CD4-positive, alpha-beta T cell treated with Interleukin-17A for 4 hours (primary cell): ENCODE measurements at regions not wholly inside any gene's neighbourhood (a gene's known extent, or its start where the extent isn't known, plus 50 kb on each side); places are given as distances from the start of the nearest gene placed in this dataset.
"Not testable (repeated sequence)": the region's sequence is repeated elsewhere in the genome, so short reads cannot be mapped to it uniquely, and the experiment has no call there.

Experiments used
- DNase-seq: peaks from one replicate; pipeline ENCODE4 v3.0.0-alpha.2; 2020; ENCODE audit warnings: mixed read lengths

- DNase-seq, result no peak
Observed at GRCh38 chr6:145087034-145087433, 648.3 kb downstream of the EPM2A start.

- DNase-seq, result no peak
Observed at GRCh38 chr6:145090801-145091585, 644.3 kb downstream of the EPM2A start.

GRCh38 chr6:145091586-145092142, 643.7 kb downstream of the EPM2A start:
- no peak for DNase-seq

- DNase-seq, result no peak
Observed at GRCh38 chr6:145092554-145092953, 642.8 kb downstream of the EPM2A start.

GRCh38 chr6:145093226-145093625, 642.1 kb downstream of the EPM2A start:
- no peak for DNase-seq

- DNase-seq, result no peak
Observed at GRCh38 chr6:145096846-145097245, 638.5 kb downstream of the EPM2A start.

GRCh38 chr6:145098127-145098526, 637.2 kb downstream of the EPM2A start:
- DNase-seq, result not testable (repeated sequence)

- DNase-seq, result no peak
Observed at GRCh38 chr6:145099713-145100112, 635.6 kb downstream of the EPM2A start.

- no peak for DNase-seq
Observed at GRCh38 chr6:145110109-145110508, 625.2 kb downstream of the EPM2A start.

GRCh38 chr6:145111407-145111806, 623.9 kb downstream of the EPM2A start:
- DNase-seq, result not testable (repeated sequence)

GRCh38 chr6:145112711-145113148, 622.6 kb downstream of the EPM2A start:
- no peak for DNase-seq

- no peak for DNase-seq
Observed at GRCh38 chr6:145115638-145116037, 619.7 kb downstream of the EPM2A start.

- DNase-seq, result no peak
Observed at GRCh38 chr6:145116591-145117178, 618.6 kb downstream of the EPM2A start.

- DNase-seq, result no peak
Observed at GRCh38 chr6:145118224-145118623, 617.1 kb downstream of the EPM2A start.

- DNase-seq, result no peak
Observed at GRCh38 chr6:145119081-145119480, 616.2 kb downstream of the EPM2A start.

GRCh38 chr6:145132709-145133108, 602.6 kb downstream of the EPM2A start:
- DNase-seq, result no peak

GRCh38 chr6:145135702-145136101, 599.6 kb downstream of the EPM2A start:
- no peak for DNase-seq

- DNase-seq, result no peak
Observed at GRCh38 chr6:145137425-145137824, 597.9 kb downstream of the EPM2A start.

GRCh38 chr6:145138469-145139139, 596.7 kb downstream of the EPM2A start:
- no peak for DNase-seq

GRCh38 chr6:145139140-145139850, 596.0 kb downstream of the EPM2A start:
- DNase-seq, result no peak

GRCh38 chr6:145139895-145140294, 595.4 kb downstream of the EPM2A start:
- no peak for DNase-seq

- no peak for DNase-seq
Observed at GRCh38 chr6:145141572-145141971, 593.7 kb downstream of the EPM2A start.

- DNase-seq, result no peak
Observed at GRCh38 chr6:145142958-145143357, 592.4 kb downstream of the EPM2A start.
